COLO668 (cell line): ENCODE measurements at regions not wholly inside any gene's neighbourhood (a gene's known extent, or its start where the extent isn't known, plus 50 kb on each side); places are given as distances from the start of the nearest gene placed in this dataset.
"Not testable (repeated sequence)": the region's sequence is repeated elsewhere in the genome, so short reads cannot be mapped to it uniquely, and the experiment has no call there.

Experiments
- DNase-seq: peaks from one replicate; lab custom pipeline; 2025; ENCODE audit not compliant: unreplicated experiment; lab: John Stamatoyannopoulos, UW

GRCh38 chr10:32142646-32143045 lies 86.4 kb upstream of the KIF5B start:
- DNase-seq: no peak

DNA sequence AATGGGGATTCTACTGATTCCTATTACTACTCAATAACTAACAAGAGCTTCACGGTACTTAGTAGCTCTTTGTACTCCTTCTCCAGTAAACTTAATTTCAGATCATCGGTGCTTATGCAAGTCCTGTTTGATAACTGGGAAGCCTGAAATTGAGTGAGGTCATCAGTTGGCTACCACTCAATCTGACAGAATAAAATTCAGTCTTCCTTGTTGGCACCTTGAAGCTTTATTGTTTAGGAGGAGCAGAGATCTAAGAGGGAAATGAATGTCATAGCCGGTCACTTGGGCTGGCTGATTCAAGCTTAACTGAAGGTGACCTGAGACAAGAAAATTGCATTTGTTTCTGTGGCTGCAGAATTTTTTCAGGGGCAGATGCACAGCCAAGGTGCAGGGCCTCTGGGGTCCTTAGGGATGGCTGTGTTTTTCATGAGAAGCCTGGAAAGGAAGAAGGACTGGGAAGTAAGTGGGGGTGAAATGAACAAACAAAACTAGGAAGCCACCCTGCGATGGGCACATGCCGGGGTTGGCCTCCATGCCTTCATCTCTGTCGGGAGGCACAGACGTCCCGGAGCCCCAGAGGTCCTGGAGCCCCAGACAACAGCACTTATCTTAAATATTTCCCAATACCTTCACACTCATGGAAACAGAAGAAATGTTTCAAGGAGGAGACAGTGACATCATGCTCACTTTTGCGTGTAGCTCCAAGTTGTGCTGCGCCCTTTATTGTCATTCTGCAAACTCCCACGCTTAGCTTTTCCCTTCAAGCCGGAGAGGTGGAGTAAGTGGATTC lies 85.0 kb upstream of the KIF5B start:
- no peak for DNase-seq

- DNase-seq: no peak
These were observed 84.2 kb upstream of the KIF5B start for GRCh38 chr10:32140403-32140802.

- peak; percentile 51 for DNase-seq
These were observed 83.2 kb upstream of the KIF5B start for GRCh38 chr10:32139223-32140073.

DNA sequence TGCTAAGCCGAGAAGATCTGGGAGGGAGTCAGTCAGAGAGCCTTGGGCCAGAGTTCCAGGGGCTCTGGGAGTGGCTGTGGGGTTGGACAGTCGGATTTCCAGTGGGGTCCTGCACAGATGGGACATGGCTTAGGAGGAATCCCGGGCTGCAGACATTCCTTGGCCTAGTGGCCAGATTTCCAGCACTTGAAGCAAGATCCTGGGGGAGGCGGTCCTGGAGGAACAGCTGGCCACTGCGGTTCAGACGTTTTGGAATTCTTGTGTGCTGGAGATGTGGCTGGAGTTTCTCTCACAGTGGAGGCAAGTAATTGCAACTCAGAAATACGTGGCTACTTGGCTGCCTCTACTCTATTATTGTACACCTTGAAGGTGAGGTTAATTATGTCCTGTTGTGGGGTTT lies 80.7 kb upstream of the KIF5B start:
- not testable (repeated sequence) for DNase-seq

DNA sequence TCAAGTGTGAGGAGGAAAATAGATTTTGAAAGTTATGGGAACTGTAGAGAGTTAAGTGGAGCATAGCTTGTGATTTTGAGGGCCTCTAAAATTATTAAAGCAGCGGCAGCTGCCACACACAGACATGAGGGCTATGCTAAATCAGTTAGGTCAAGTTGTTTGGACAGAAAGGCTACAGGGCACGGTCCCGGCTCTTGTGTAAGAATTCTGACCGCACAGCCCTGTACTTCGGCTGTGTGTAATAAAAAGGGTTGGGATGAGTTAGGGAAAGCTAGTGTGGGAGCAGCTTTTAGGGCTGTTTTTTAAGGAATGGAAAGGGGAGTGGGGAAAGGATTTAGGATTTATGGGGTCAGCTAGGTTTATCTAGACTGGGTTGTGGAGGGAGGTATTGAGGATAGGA lies 79.6 kb upstream of the KIF5B start:
- DNase-seq: not testable (repeated sequence)

DNA sequence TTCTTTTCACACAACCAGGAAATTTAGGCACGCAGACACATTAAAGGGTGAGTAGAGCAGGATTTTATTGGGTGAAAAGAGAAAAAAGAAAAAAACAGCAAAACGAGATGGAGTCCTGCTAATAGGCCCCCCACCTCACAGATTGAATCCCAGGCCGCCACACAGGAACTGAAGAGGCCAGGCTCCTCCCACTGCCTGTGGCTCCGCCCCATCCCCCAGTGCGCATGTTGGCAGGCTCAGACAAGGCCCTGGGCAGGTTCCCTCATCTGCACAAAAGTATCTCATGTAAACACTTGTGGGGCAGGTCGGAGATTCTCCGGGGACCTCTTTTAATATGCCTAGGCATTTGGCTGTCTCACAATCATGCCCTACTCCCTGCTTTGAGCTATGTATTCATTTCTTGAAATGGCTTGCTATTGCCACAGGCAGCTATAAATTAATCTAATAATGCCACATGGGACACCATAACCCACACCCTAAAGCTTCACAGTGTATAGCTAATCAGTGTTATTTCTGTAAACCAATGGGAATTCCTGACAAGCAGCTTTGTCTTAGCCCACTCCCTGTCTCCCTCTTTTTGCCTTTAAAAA lies 76.2 kb upstream of the KIF5B start:
- DNase-seq: no peak

DNA sequence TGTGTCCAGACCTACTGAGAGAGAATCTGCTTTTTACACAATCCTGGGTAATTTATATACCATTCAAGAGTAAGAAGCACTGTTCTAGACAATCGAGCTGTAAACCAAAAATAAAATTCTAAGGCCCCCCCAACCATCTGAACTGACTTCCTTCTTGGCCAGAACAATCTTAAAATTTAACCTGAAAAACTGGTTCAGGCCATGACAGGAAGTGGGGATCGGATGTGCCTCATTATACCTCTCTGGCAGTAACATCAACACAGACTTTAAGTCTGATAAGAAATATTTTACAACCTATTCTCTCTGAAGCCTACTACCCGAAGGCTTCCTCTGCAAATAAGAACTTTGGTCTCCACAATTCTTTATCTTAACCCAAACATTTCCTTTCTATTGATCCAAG lies 75.2 kb upstream of the KIF5B start:
- no peak for DNase-seq

DNA sequence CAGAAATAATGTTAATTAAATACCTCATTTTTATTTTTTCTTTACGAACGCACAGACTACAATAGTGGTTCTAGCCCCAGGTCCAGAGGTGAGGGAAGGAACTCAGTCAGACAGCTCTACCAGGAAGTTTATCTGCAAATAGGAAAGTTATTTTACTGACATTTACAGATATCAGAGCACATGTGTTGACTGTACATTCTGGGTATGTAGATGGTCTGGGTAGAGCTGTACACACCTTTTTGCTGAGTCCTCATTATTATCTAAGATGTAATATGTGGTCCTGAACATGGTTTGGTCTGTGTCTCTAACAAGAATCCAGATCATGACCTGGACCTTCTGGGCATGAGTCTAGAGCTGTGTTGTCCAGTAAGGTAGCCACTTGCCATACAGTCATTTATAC lies 74.6 kb upstream of the KIF5B start:
- DNase-seq: no peak

GRCh38 chr10:32125023-32125422 lies 68.8 kb upstream of the KIF5B start:
- no peak for DNase-seq

DNA sequence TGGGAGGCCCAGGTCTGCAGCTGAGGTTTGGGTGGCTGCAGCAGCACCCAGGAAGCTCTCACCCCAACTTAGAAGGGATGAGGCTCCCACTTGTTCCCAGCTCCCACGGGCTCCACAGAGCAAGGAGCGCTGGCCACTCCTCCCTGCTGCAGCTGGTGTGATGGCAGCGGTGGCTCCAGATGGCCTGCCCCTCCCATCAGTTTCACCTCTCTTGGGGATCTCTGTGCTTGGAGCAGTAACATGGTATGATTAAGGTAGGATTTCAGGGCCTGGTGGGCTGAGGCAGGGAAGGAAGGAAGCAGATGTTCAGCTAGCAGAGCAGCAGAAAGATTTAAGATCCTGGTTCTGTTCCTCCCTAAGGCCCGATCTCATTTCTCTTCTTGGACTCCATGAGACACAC lies 66.8 kb upstream of the KIF5B start:
- DNase-seq: no peak

- DNase-seq: no peak
These were observed 65.4 kb upstream of the KIF5B start for GRCh38 chr10:32121648-32122047.

GRCh38 chr10:32120147-32120546 lies 63.9 kb upstream of the KIF5B start:
- no peak for DNase-seq

GRCh38 chr10:32114508-32114907 lies 58.3 kb upstream of the KIF5B start:
- no peak for DNase-seq

- DNase-seq: no peak
These were observed 55.8 kb upstream of the KIF5B start for GRCh38 chr10:32112055-32112454.

GRCh38 chr10:32111585-32111984 lies 55.4 kb upstream of the KIF5B start:
- no peak for DNase-seq

DNA sequence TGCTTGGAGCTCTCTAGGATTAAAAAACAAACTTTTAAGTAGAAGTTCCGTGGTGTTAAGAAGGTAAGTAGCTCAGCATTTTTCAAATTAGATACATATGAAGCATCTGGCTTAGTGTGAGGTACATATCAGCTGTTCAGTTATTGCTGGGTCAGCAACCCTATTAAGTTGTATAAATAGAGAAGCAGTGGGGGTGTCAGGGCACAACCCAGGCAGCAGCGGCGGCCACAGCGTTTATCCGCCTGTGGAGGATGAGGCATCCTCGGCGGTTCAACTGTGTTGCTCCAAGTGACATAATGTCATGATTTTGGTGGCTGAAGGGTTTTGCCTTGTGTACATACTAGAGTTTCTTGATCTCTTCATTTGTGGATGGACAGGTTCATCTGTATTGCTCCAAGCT lies 54.6 kb upstream of the KIF5B start:
- no peak for DNase-seq

GRCh38 chr10:32109603-32110002 lies 53.4 kb upstream of the KIF5B start:
- DNase-seq: no peak
